GM11168 (cell line): ENCODE measurements at regions not wholly inside any gene's neighbourhood (a gene's known extent, or its start where the extent isn't known, plus 50 kb on each side); places are given as distances from the start of the nearest gene placed in this dataset.

Experiments
- in situ Hi-C: fragments of 300-500 bp; cut with MboI; formaldehyde crosslinking; loops from one replicate; pipeline ENCODE4 v1.12.0; 2022; ENCODE audit warnings: low sequenced_read_pairs; ENCODE audit not compliant: unreplicated experiment

DNA sequence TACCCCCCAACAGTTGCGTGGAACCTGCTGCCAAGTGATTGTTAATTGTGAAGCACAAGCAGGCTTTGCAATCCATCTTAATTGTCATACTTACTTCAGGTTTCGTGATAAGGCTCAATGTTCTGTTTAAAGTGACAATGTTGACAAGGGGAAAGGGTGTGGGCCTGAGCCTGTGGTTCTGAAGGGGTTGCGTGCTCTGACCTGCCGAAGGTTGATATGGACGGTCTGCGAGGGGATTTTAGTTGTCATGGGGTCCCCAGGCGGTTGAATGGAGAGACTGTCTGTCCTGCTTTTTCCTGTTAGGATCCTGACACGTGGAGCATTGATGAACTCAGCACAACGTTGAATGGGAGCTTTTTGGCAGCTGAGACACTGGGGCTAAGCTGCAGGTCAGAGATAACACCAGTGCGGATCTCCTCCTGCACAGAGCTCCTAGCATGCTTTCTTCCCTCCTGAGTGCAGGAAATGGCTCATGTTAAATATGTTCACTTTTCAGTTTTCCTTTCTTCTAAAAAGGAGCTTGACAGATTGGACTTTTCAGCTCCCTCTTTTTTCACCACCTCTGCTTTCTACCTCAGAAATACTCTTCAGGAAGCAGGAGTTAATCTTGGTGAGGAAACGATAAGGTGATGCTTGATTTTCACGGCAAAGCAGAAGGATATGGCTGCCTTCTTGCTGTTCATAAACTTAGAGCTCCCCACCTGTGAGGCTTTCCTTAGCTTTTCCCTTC is 62.9 kb upstream of the ZEB2 start:
- in situ Hi-C loops, result no loop called here

DNA sequence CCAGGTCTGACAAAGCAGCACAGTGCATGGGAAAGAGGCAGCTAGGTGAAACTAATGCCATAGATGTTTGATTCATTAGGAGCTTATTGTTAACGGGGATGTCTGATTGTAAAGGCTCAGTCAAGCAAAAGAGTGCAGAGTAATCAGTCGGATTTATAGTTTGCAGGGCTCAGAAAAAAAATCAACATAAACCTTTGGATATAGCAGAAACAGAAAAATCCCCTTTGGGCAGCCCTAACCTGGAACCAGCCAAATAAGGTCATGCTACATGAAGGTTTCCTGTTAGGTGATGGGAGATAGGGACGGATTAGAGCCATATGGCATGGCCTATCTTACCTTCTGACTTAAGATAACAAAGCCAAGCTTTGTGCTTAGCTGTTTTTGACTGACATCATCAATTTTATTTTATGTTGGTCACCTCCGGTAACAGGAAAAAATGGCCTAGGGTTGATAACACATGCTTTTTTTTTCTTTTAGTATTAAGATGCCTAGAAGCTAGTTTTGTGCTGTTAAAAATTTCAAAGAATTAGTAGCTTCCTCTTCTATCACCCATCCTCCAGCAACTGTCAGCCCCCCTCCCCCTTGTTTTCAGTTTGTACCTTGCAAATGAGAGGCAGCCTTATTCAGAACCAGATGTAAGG is 60.7 kb upstream of the ZEB2 start:
- in situ Hi-C loops, result no loop called here

DNA sequence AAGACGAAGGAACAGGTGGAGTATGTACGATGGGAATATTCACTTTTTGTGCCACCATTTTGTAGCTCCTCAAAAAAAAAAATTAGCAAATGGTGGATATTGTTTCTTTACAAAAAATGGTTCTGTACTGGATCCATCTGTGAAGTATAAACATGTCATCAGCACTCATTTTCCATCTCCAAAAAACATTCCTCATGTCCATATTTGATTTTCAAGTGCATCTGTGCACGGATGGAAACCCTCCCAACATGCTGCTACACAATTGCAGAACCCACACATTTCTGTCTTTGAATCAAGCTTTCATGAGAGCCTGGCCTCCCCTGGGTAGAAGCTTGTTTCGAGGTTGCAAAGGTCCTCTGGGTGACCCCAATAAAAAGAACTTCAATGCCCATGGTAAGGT is 59.6 kb upstream of the ZEB2 start:
- in situ Hi-C loops, result no loop called here

DNA sequence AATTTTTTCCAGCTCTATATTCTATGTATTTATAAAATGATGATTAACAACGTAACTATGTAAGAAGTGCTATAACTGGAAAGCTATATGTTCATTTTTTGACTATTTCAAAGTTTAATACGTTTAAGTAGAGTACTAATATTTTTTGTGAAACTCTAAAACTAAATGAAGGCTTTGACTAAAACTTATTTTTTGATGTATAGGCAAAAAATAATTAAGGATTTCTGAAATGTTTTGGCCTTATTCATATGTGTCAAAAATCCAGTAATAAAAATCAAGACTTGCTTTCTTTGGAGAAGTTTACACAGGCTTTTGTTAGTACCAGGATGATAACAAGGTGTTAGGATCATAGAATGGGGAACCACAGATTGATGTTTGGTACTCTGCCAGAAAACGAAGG is 58.2 kb upstream of the ZEB2 start:
- in situ Hi-C loops, result no loop called here

DNA sequence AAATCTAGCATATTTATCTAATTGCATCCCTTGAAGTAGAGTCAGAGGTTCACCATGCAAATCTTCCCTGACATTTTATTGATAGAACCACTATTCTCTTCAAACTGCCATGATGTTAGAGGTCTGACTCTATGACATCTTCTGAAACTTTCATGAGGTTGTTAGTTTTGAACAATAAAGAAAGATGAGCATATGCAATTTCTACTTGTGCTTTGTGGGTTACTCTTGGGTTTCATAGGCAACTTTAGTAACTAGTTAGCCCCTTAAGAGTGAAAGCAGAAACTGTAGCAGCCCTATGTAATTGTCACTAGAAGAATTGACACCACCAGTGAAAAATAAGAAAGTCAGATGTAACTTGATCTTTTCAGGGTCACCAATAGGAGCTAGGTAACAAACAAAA is 53.1 kb upstream of the ZEB2 start:
- in situ Hi-C loops, result no loop called here

DNA sequence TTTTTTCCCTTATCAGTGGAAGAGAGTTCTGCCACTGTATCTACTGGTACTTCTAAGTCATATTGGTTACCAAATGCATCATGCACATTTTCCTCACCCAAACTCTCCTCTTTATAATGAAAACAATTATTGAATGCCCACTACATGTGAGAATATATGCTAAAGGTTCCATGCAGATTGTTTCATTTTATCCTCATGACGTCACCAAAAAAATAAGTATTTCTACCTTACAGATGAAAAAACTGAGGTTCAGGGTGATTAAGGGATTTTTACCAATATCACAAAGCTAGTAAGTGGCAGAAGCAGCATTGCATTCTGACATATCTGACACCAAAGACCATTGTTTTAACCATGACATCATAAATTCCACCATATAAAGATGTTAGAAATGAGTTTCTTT is 51.9 kb upstream of the ZEB2 start:
- in situ Hi-C loops, result no loop called here

DNA sequence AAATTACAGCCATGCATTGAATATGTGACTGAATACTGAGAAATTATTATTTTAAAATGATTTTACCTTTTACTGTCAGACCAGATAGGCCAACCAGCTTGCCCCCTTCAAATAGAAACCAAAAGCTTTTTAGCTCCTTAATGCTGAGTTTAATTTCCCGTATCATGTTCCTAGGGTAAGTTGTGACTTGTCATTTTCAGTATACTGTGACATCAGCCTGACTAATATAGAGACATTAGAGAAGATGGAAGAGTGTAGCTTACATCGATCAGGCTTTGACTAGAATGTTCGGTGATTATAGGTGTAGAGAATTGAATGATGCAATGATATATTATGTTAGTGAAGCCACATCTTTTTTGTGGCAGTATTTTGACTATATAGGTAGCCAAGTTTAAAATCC is 50.6 kb upstream of the ZEB2 start:
- in situ Hi-C loops, result no loop called here
